ENCODE measurements at regions not wholly inside any gene's neighbourhood (a gene's known extent, or its start where the extent isn't known, plus 50 kb on each side); places are given as distances from the start of the nearest gene placed in this dataset.
"Not testable (repeated sequence)": the region's sequence is repeated elsewhere in the genome, so short reads cannot be mapped to it uniquely, and the experiment has no call there.

- DNase-seq (ENCODE audit: low spot score in 2 of 2) (no peak), FAIRE-seq (no peak)
Measured at GRCh38 chr2:192741889-192742288, 547.2 kb upstream of the TMEFF2 start.

- no peak for DNase-seq (ENCODE audit: low spot score in 2 of 2)
- FAIRE-seq = no peak
Measured at GRCh38 chr2:192735447-192735846, 540.7 kb upstream of the TMEFF2 start.

- no peak for FAIRE-seq
- DNase-seq (ENCODE audit: low spot score in 2 of 2) = no peak
Measured at GRCh38 chr2:192729369-192729768, 534.6 kb upstream of the TMEFF2 start.

GRCh38 chr2:192725991-192726390, 531.3 kb upstream of the TMEFF2 start:
- FAIRE-seq (no peak), DNase-seq (ENCODE audit: low spot score in 2 of 2) (no peak)

GRCh38 chr2:192719629-192720028, 524.9 kb upstream of the TMEFF2 start:
- DNase-seq (ENCODE audit: low spot score in 2 of 2) (no peak), FAIRE-seq (no peak)

- no peak for DNase-seq (ENCODE audit: low spot score in 2 of 2)
- no peak for FAIRE-seq
Measured at GRCh38 chr2:192718340-192718739, 523.6 kb upstream of the TMEFF2 start.

- no peak for FAIRE-seq
Measured at GRCh38 chr2:192700934-192701333, 506.2 kb upstream of the TMEFF2 start.

GRCh38 chr2:192697880-192698279, 503.1 kb upstream of the TMEFF2 start:
- DNase-seq (ENCODE audit: low spot score in 2 of 2) = no peak
- FAIRE-seq = no peak

More at GRCh38 chr2:192700934-192701333, 506.2 kb upstream of the TMEFF2 start:
- DNase-seq (ENCODE audit: low spot score in 2 of 2) = no peak

GRCh38 chr2:192696857-192697256, 502.1 kb upstream of the TMEFF2 start:
- FAIRE-seq (no peak), DNase-seq (ENCODE audit: low spot score in 2 of 2) (no peak)

- no peak for DNase-seq (ENCODE audit: low spot score in 2 of 2)
- FAIRE-seq = no peak
Measured at GRCh38 chr2:192687015-192687414, 492.3 kb upstream of the TMEFF2 start.

GRCh38 chr2:192682511-192682910, 487.8 kb upstream of the TMEFF2 start:
- FAIRE-seq; DNase-seq (ENCODE audit: low spot score in 2 of 2): not testable (repeated sequence)

- DNase-seq (ENCODE audit: low spot score in 2 of 2) (no peak), FAIRE-seq (no peak)
Measured at GRCh38 chr2:192675681-192676080, 480.9 kb upstream of the TMEFF2 start.

GRCh38 chr2:192669505-192670091, 474.9 kb upstream of the TMEFF2 start:
- no peak for DNase-seq (ENCODE audit: low spot score in 2 of 2)
- no peak for FAIRE-seq

GRCh38 chr2:192660555-192660954, 465.8 kb upstream of the TMEFF2 start:
- not testable (repeated sequence) for FAIRE-seq; DNase-seq (ENCODE audit: low spot score in 2 of 2)

- no peak for FAIRE-seq
- no peak for DNase-seq (ENCODE audit: low spot score in 2 of 2)
Measured at GRCh38 chr2:192657362-192657761, 462.6 kb upstream of the TMEFF2 start.

- DNase-seq (ENCODE audit: low spot score in 2 of 2) (no peak), FAIRE-seq (no peak)
Measured at GRCh38 chr2:192655916-192656315, 461.2 kb upstream of the TMEFF2 start.

- no peak for FAIRE-seq
- DNase-seq (ENCODE audit: low spot score in 2 of 2) = no peak
Measured at GRCh38 chr2:192645811-192646598, 451.3 kb upstream of the TMEFF2 start.

- DNase-seq (ENCODE audit: low spot score in 2 of 2) (no peak), FAIRE-seq (no peak)
Measured at GRCh38 chr2:192634557-192634956, 439.8 kb upstream of the TMEFF2 start.

- FAIRE-seq (no peak), DNase-seq (ENCODE audit: low spot score in 2 of 2) (no peak)
Measured at GRCh38 chr2:192628017-192628416, 433.3 kb upstream of the TMEFF2 start.

- no peak for FAIRE-seq
- DNase-seq (ENCODE audit: low spot score in 2 of 2) = no peak
Measured at GRCh38 chr2:192615105-192615504, 420.4 kb upstream of the TMEFF2 start.

- DNase-seq (ENCODE audit: low spot score in 2 of 2) (no peak), FAIRE-seq (no peak)
Measured at GRCh38 chr2:192604295-192604694, 409.6 kb upstream of the TMEFF2 start.

GRCh38 chr2:192598649-192599048, 403.9 kb upstream of the TMEFF2 start:
- not testable (repeated sequence) for FAIRE-seq; DNase-seq (ENCODE audit: low spot score in 2 of 2)
